ENCODE measurements at regions not wholly inside any gene's neighbourhood (a gene's known extent, or its start where the extent isn't known, plus 50 kb on each side); places are given as distances from the start of the nearest gene placed in this dataset.

GRCh38 chr5:82806513-82806912 lies 270.7 kb downstream of the TMEM167A start:
- TF ChIP-seq GABPA (IDR thresholded peaks at IDR 0.05; ENCODE audit: low read depth), result no peak
- TF ChIP-seq POLR2AphosphoS5 (IDR thresholded peaks at IDR 0.05; ENCODE audit: low read depth), result no peak
- TF ChIP-seq CTCF (IDR thresholded peaks at IDR 0.05; ENCODE audit: insufficient read depth, low read length), result no peak
- TF ChIP-seq REST (IDR thresholded peaks at IDR 0.05; ENCODE audit: insufficient replicate concordance, low read depth), result no peak
- no peak for TF ChIP-seq SPI1 (IDR thresholded peaks at IDR 0.05; ENCODE audit: borderline replicate concordance, low read depth)
- Histone ChIP-seq H3K27me3 (ENCODE audit: insufficient read depth, poor library complexity, severe bottlenecking) (no peaks in the 10 kb centered on the region), H3K27ac (replicated peaks) (no peak overlapping the region), H3K4me3 (replicated peaks; ENCODE audit: insufficient read depth, low read length) (no peak overlapping the region)
- no peak for DNase-seq (ENCODE audit: low read depth in 1 of 2, low spot score in 1 of 2)

- no peak for DNase-seq (ENCODE audit: low read depth in 1 of 2, low spot score in 1 of 2)
- TF ChIP-seq GABPA (IDR thresholded peaks at IDR 0.05; ENCODE audit: low read depth), result no peak
- Histone ChIP-seq H3K27me3 (ENCODE audit: insufficient read depth, poor library complexity, severe bottlenecking) (no peaks in the 10 kb centered on the region), H3K27ac (replicated peaks) (no peak overlapping the region), H3K4me3 (replicated peaks; ENCODE audit: insufficient read depth, low read length) (no peak overlapping the region)
Observed at GRCh38 chr5:82804155-82804690, 273.0 kb downstream of the TMEM167A start.

DNA sequence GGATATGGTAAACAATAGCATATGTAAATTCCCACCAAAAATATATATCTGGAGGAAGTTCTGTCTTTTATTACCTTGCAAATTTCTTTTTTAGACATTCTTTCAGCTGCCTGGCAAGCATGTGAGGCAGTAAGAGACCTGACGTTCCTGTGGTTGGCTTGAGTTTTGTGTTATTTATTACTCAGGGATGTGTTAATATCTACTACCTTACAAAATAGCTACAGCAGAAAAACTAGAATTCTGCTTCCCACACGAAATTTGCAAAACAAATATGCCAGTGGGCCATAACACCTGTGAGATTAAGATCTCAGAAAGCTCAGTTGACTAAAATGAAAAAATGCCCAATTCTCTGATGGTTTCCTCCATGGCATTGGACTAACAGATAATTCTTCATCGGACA lies 274.2 kb downstream of the TMEM167A start:
- no peak for TF ChIP-seq SPI1 (IDR thresholded peaks at IDR 0.05; ENCODE audit: borderline replicate concordance, low read depth)
- no peak for TF ChIP-seq GABPA (IDR thresholded peaks at IDR 0.05; ENCODE audit: low read depth)
- H3K27ac ChIP-seq (replicated peaks), result no peak overlapping the region
- DNase-seq (ENCODE audit: low read depth in 1 of 2, low spot score in 1 of 2), result no peak
- no peaks in the 10 kb centered on the region for H3K27me3 ChIP-seq (ENCODE audit: insufficient read depth, poor library complexity, severe bottlenecking)
- H3K4me3 ChIP-seq (replicated peaks; ENCODE audit: insufficient read depth, low read length), result no peak overlapping the region

GRCh38 chr5:82800826-82801225 lies 276.4 kb downstream of the TMEM167A start:
- no peak for DNase-seq (ENCODE audit: low read depth in 1 of 2, low spot score in 1 of 2)
- no peak overlapping the region for H3K4me3 ChIP-seq (replicated peaks; ENCODE audit: insufficient read depth, low read length)
- TF ChIP-seq POLR2AphosphoS5 (IDR thresholded peaks at IDR 0.05; ENCODE audit: low read depth) (no peak), SPI1 (IDR thresholded peaks at IDR 0.05; ENCODE audit: borderline replicate concordance, low read depth) (no peak), REST (IDR thresholded peaks at IDR 0.05; ENCODE audit: insufficient replicate concordance, low read depth) (no peak), CTCF (IDR thresholded peaks at IDR 0.05; ENCODE audit: insufficient read depth, low read length) (no peak), GABPA (IDR thresholded peaks at IDR 0.05; ENCODE audit: low read depth) (no peak)
- H3K27me3 ChIP-seq (ENCODE audit: insufficient read depth, poor library complexity, severe bottlenecking), result no peaks in the 10 kb centered on the region
- no peak overlapping the region for H3K27ac ChIP-seq (replicated peaks)

Data from HL-60 (cell line).